C4-2B (cell line): ENCODE measurements at regions not wholly inside any gene's neighbourhood (a gene's known extent, or its start where the extent isn't known, plus 50 kb on each side); places are given as distances from the start of the nearest gene placed in this dataset.

Experiments
- CTCF ChIP-seq: fragments of 450-650 bp; conservative IDR thresholded peaks from 2 replicates; pipeline ENCODE4 v1.5.1; 2017; ENCODE audit warnings: mild to moderate bottlenecking
- ZFX ChIP-seq: fragments of 450-650 bp; IDR thresholded peaks from 2 replicates; pipeline ENCODE4 v1.6.1; 2017

GRCh38 chr15:26323566-26323965 is 449.3 kb downstream of the GABRB3 start:
- no peak for TF ChIP-seq CTCF
- no peak for TF ChIP-seq ZFX
